HepG2 (cell line): ENCODE measurements at regions not wholly inside any gene's neighbourhood (a gene's known extent, or its start where the extent isn't known, plus 50 kb on each side); places are given as distances from the start of the nearest gene placed in this dataset.

Source experiments
- ATAC-seq: fragments of 200-7000 bp; cut with Tn5 transposase; 3 replicates; pipeline ENCODE4 v1.9.1; 2020; ENCODE audit warnings: mild to moderate bottlenecking, moderate library complexity
- BruUV-seq: library from RNA; stranded (reverse); fragments of 400-500 nt; replicated peaks from 2 replicates; lab custom pipeline; 2021; lab: Mats Ljungman, UMichigan
- CTCF ChIA-PET: fragments of 300-600 bp; formaldehyde crosslinking; extraction: SDS; loops from one replicate; lab custom pipeline; 2021; ENCODE audit warnings: low total read pairs, inconsistent platforms, low intra/inter-chr PET ratio; lab: Yijun Ruan, JAX
- POLR2A ChIA-PET: fragments of 350-600 bp; sonication (Branson Sonifier 250); formaldehyde crosslinking; loops from one replicate; lab custom pipeline; 2020; ENCODE audit warnings: antibody characterized with exemption, inconsistent platforms; lab: Yijun Ruan, JAX
- DNase-seq: peaks from one replicate; pipeline ENCODE4 v3.0.0-alpha.2; 2015; ENCODE audit warnings: low spot score
- FAIRE-seq: peaks from 3 replicates; lab custom pipeline; 2011; peaks lifted over from hg19 to GRCh38; lab: Jason Lieb, UNC
- H2AFZ ChIP-seq: one replicate; pipeline ENCODE4 v1.6.1; 2011; ENCODE audit warnings: low read length, inconsistent platforms
- H3K27ac ChIP-seq: fragments of 300-600 bp; 3 replicates; pipeline ENCODE4 v1.8.0; 2011; ENCODE audit warnings: mixed run types, mild to moderate bottlenecking, mixed read lengths, low read length, inconsistent platforms; ENCODE audit not compliant: insufficient read depth; ENCODE audit errors: extremely low read length
- H3K27me3 ChIP-seq, 2 experiments: fragments of 200-600 bp in 1 of 2; 2 replicates in 1 of 2; 3 replicates in 1 of 2; pipeline versions ENCODE4 v1.6.0 to v1.8.0; 2011; ENCODE audit warnings: low read length in 2 of 2, mild to moderate bottlenecking in 2 of 2, moderate library complexity in 2 of 2, inconsistent platforms in 1 of 2; ENCODE audit not compliant: insufficient read depth in 2 of 2, control insufficient read depth in 1 of 2
- H3K36me3 ChIP-seq, 2 experiments: fragments of 200-600 bp in 1 of 2; replicated peaks in 1 of 2; 2 replicates in 1 of 2; 3 replicates in 1 of 2; pipeline versions ENCODE4 v1.5.1 to v1.8.0; 2011; ENCODE audit warnings: low read length in 2 of 2, inconsistent platforms in 1 of 2; ENCODE audit not compliant: insufficient read depth in 2 of 2, control insufficient read depth in 1 of 2
- H3K4me1 ChIP-seq: 2 replicates; pipeline ENCODE4 v1.5.1; 2012; ENCODE audit warnings: low read length, inconsistent platforms; ENCODE audit not compliant: insufficient read depth
- H3K4me2 ChIP-seq: 2 replicates; pipeline ENCODE4 v1.6.0; 2011; ENCODE audit warnings: low read depth, low read length, inconsistent platforms
- H3K4me3 ChIP-seq, 3 experiments: fragments of 200-600 bp in 1 of 3; sonication (generic), shearing (Covaris generic) in 1 of 3; replicated peaks in 1 of 3; 2 replicates each; pipeline ENCODE4 v1.5.1; 2011 to 2016; ENCODE audit warnings: low read length in 3 of 3, inconsistent platforms in 2 of 3, low read depth in 2 of 3, mild to moderate bottlenecking in 2 of 3, control low read depth in 1 of 3, mixed read lengths in 1 of 3; ENCODE audit not compliant: insufficient read depth in 1 of 3
- H3K79me2 ChIP-seq: one replicate; pipeline ENCODE4 v1.6.1; 2011; ENCODE audit warnings: low read length, inconsistent platforms; ENCODE audit not compliant: insufficient read depth
- H3K9ac ChIP-seq: 2 replicates; pipeline ENCODE4 v1.6.0; 2011; ENCODE audit warnings: mild to moderate bottlenecking, low read depth, low read length, inconsistent platforms; ENCODE audit not compliant: insufficient read depth
- H3K9me3 ChIP-seq: 2 replicates; pipeline ENCODE4 v1.5.1; 2012; ENCODE audit warnings: mild to moderate bottlenecking, low read length
- H4K20me1 ChIP-seq: 2 replicates; pipeline ENCODE4 v1.6.0; 2011; ENCODE audit warnings: inconsistent platforms, mild to moderate bottlenecking, low read length, moderate library complexity; ENCODE audit not compliant: insufficient read depth
- ADNP ChIP-seq: sonication (generic); formaldehyde crosslinking; IDR thresholded peaks from 2 replicates; pipeline ENCODE4 v1.4.0; 2020; ENCODE audit warnings: missing genetic modification reagents
- CEBPZ ChIP-seq: IDR thresholded peaks from 2 replicates; pipeline ENCODE4 v1.6.1; 2012; ENCODE audit warnings: low read length, improper control_type of control experiment
- FUBP1 ChIP-seq: sonication (generic); formaldehyde crosslinking; IDR thresholded peaks from 2 replicates; pipeline ENCODE4 v1.5.1; 2020; ENCODE audit warnings: missing genetic modification reagents, mild to moderate bottlenecking, borderline replicate concordance
- MIXL1 ChIP-seq: IDR thresholded peaks from 2 replicates; pipeline ENCODE4 v1.6.1; 2016
- ONECUT2 ChIP-seq: sonication (generic); formaldehyde crosslinking; IDR thresholded peaks from 2 replicates; pipeline ENCODE4 v1.4.0; 2020; ENCODE audit warnings: missing genetic modification reagents
- PCBP1 ChIP-seq: fragments of 200-400 bp; formaldehyde crosslinking; IDR thresholded peaks from 2 replicates; pipeline ENCODE4 v1.6.1; 2017; ENCODE audit warnings: mild to moderate bottlenecking, low read depth, low read length, borderline replicate concordance
- RFX1 ChIP-seq: fragments of 450-650 bp; IDR thresholded peaks from 2 replicates; pipeline ENCODE4 v1.6.1; 2017
- SIN3A ChIP-seq: IDR thresholded peaks from 2 replicates; pipeline ENCODE4 v1.6.1; 2011; ENCODE audit warnings: low read depth, mild to moderate bottlenecking, control low read depth, low read length, borderline replicate concordance
- SIX1 ChIP-seq: sonication (generic); formaldehyde crosslinking; IDR thresholded peaks from 2 replicates; pipeline ENCODE4 v1.4.0; 2020; ENCODE audit warnings: missing genetic modification reagents, borderline replicate concordance
- TBX2 ChIP-seq: sonication (generic); formaldehyde crosslinking; IDR thresholded peaks from 2 replicates; pipeline ENCODE4 v1.5.0; 2020; ENCODE audit warnings: missing genetic modification reagents, mild to moderate bottlenecking, borderline replicate concordance
- TCF7 ChIP-seq: sonication (generic); IDR thresholded peaks from 2 replicates; pipeline ENCODE4 v1.6.1; 2016; ENCODE audit warnings: antibody characterized with exemption, low read depth
- ZKSCAN5 ChIP-seq: sonication (generic); formaldehyde crosslinking; IDR thresholded peaks from 2 replicates; pipeline ENCODE4 v1.5.1; 2020; ENCODE audit warnings: mild to moderate bottlenecking, missing genetic modification reagents
- ZNF124 ChIP-seq: sonication (generic); formaldehyde crosslinking; IDR thresholded peaks from 2 replicates; pipeline ENCODE4 v1.4.0; 2020; ENCODE audit warnings: missing genetic modification reagents
- ZNF292 ChIP-seq: sonication (generic); formaldehyde crosslinking; IDR thresholded peaks from 2 replicates; pipeline ENCODE4 v1.8.1; 2022; ENCODE audit warnings: mild to moderate bottlenecking, low read depth, missing genetic modification reagents, borderline replicate concordance
- ZNF296 ChIP-seq: sonication (generic); formaldehyde crosslinking; conservative IDR thresholded peaks from 2 replicates; pipeline ENCODE4 v1.5.0; 2020; ENCODE audit warnings: mild to moderate bottlenecking, missing genetic modification reagents
- ZNF619 ChIP-seq: sonication (generic); formaldehyde crosslinking; IDR thresholded peaks from 2 replicates; pipeline ENCODE4 v1.4.0; 2020; ENCODE audit warnings: mild to moderate bottlenecking, missing genetic modification reagents
- WGBS: methylation state at CpG from one replicate; pipeline ENCODE4 v1.1.6; 2017; ENCODE audit warnings: low lambda C conversion rate; 5-methylcytosine and 5-hydroxymethylcytosine counted together
- in situ Hi-C: cut with HindIII; loops from 2 replicates; pipeline ENCODE4 v1.10.0; 2017; ENCODE audit warnings: low pct_unique_long_range_greater_than_20kb; ENCODE audit not compliant: extremely low pct_ligation_motif_present
- intact Hi-C: fragments of 100-400 bp; cut with micrococcal nuclease; formaldehyde crosslinking; loops from one replicate; pipeline ENCODE4 v1.10.0; 2022; ENCODE audit not compliant: unreplicated experiment
- TF ChIP-seq, protein P1 (sequence below): sonication (generic); formaldehyde crosslinking; IDR thresholded peaks from 2 replicates; pipeline ENCODE4 v1.5.0; 2020; ENCODE audit warnings: missing genetic modification reagents

DNA sequence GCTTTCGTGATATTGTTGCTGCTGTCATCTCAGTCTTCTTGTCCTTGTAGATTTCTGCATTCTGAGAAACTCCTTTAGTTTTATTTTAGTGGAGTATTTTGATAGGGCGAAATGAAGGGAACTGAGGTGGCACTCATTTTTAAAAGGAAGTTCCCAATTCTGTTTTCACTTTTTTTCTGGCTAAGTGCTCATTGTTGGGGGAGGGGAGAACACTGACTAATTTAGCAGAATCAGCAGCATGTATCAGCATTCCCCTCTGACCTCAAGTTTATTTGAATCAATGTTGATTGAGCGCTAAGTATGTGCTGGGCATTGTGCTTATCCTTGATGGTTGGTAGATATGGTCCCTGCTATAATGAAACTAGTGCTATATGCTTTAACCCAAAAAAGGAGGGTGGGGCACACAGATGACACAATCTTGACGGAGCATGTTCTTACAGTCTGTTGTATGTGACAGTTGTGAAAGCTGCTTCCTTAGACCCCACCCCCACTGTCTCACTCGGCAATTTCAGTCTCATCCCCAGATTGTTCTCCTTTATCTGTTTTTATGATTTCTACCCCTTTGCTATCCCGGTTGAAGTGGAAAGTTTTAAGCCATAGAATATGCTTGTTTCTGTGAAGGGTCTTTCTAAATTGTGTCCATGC lies 262.4 kb downstream of the SOX4 start:
- no peak overlapping the region for H3K4me3 ChIP-seq
- no peaks in the 10 kb centered on the region for H3K4me1 ChIP-seq
- DNase-seq: no peak
- no peaks in the 10 kb centered on the region for H4K20me1 ChIP-seq
- POLR2A ChIA-PET: no interaction called here
- no peaks in the 10 kb centered on the region for H3K27me3 ChIP-seq
- in situ Hi-C loops: no loop called here
- H3K4me2 ChIP-seq: no peak overlapping the region
- CTCF ChIA-PET: no interaction called here
- no peak overlapping the region for H3K9ac ChIP-seq
- intact Hi-C loops: loop anchor here (5.0 kb wide), 1 partner anchor 1719 kb away; no protein-coding TSS in a partner anchor
- no peak for ATAC-seq
- WGBS: 42% methylated on average over 6 of the region's 6 CpGs
- H3K79me2 ChIP-seq: no peaks in the 10 kb centered on the region
- no TSS peak for BruUV-seq
- TF ChIP-seq SIX1 (no peak), ZNF296 (CRISPR knock-in tag) (no peak), CEBPZ (no peak), SIN3A (no peak), MIXL1 (CRISPR knock-in tag) (no peak), ZNF619 (CRISPR knock-in tag) (no peak), ZKSCAN5 (CRISPR knock-in tag) (no peak), TCF7 (no peak), PCBP1 (no peak), ZNF124 (CRISPR knock-in tag) (no peak), ZNF292 (CRISPR knock-in tag) (no peak), TBX2 (CRISPR knock-in tag) (no peak), ADNP (CRISPR knock-in tag) (no peak), FUBP1 (no peak), ONECUT2 (no peak), RFX1 (no peak)
- TF ChIP-seq, protein P1, sequence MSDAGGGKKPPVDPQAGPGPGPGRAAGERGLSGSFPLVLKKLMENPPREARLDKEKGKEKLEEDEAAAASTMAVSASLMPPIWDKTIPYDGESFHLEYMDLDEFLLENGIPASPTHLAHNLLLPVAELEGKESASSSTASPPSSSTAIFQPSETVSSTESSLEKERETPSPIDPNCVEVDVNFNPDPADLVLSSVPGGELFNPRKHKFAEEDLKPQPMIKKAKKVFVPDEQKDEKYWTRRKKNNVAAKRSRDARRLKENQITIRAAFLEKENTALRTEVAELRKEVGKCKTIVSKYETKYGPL (CRISPR knock-in tag): no peak
- no peak overlapping the region for H2AFZ ChIP-seq
- FAIRE-seq: no peak
- H3K36me3 ChIP-seq: no peaks in the 10 kb centered on the region
- H3K9me3 ChIP-seq: no peaks in the 10 kb centered on the region
- H3K27ac ChIP-seq: no peak overlapping the region
